GM19240 (cell line): ENCODE measurements at regions not wholly inside any gene's neighbourhood (a gene's known extent, or its start where the extent isn't known, plus 50 kb on each side); places are given as distances from the start of the nearest gene placed in this dataset.

Source experiments
- DNase-seq: peaks from one replicate; pipeline ENCODE4 v3.0.0; 2011; ENCODE audit warnings: low spot score; ENCODE audit not compliant: insufficient read length

DNA sequence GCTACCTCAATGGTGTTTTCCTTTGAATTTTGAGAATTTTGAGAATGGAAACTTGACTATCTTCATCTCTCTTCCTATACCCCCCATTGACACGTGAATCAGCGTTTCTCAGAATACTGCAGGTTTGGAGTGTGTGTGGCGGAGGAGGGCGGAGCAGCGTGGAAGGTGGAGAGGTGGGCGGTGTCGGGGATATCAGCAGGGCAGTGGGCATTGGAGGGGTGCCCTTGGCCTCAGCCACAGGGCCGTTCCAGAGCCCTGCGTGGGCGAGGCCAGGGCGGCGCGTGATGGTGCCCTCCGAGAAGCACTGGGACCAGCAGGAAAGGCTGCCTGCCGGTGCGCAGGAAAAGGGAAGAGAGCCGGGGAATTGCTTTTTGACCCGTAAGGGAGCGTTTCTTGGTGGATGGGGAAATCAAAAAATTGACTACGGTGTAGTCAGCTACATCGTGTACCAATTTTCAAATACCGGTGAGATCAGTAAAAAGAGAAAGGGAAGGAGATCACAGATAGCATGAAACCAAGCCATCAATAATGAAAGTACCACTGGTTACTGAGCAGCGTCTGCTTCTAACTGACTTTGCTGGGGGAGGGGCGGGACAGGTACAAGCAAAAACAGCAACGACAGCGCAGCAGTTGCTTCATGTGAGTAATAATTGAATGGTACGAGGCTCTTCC lies 82.7 kb upstream of the DUSP22 start:
- no peak for DNase-seq

DNA sequence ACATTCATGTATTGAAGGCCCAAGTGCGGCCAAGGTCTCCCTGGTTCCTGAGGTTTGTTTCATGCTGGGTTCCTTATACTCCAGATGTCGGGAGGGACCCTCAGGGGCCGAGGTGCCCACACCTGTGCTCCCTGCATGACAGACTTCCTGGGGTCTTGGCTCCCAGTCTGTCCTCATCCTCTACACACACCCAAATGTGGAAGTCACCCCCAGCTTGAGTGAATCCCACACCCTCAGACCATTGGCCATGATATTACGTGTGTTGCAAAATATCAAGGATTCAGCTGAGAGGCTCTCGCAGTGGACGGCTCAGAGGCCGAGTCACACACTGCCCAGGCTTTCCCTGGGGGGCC lies 82.2 kb upstream of the DUSP22 start:
- no peak for DNase-seq

- DNase-seq, result no peak
Observed at GRCh38 chr6:210778-211374, 81.4 kb upstream of the DUSP22 start.

DNA sequence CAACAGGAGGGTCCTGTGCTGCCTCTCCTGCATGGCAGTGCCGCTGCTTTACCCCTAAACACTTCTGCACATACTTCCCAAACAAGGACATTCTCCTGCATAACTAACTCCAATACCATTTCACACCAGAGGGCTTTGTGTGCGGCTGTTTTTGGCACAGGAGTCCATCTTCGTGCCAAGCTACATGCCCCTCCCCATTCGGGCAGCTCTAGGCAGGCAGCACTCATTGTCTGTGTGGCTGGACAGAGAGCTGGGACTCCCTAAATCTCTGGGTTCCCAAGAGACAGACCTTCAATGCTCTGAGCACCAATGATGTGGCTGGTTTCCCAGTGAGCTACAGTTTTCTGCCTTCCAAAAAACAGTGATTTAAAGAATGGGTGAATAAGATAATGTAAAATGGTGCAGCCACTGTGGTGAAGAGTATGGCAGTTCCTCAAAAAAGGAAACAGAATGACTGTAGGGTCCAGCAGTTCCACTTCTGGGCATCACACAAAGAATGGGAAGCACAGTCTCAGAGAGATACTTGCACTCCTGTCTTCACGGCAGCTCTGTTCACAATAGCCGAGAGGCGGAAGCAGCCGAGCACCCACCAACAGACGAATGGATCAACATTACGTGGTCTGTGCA lies 80.3 kb upstream of the DUSP22 start:
- no peak for DNase-seq

DNA sequence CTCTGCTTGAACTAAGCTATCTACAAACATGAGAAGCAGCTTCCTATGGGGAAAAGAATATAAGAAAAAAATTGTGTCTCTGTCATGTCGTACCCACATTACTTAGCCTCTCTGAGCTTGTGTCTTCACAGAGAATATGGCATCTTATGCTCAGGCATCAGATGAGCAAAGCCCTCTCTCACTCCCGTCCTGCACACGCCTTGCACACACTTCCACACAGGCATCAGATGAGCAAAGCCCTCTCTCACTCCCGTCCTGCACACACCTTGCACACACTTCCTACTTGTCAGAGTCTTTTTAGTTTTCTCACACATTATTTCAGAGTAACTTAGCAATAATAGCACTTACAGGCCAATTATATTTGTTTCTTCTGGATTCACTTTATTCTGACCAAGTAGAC lies 79.0 kb upstream of the DUSP22 start:
- no peak for DNase-seq

- no peak for DNase-seq
Observed at GRCh38 chr6:214428-214827, 77.9 kb upstream of the DUSP22 start.

GRCh38 chr6:215335-216034 lies 76.8 kb upstream of the DUSP22 start:
- DNase-seq, result no peak

GRCh38 chr6:217048-217659 lies 75.1 kb upstream of the DUSP22 start:
- DNase-seq, result no peak

DNA sequence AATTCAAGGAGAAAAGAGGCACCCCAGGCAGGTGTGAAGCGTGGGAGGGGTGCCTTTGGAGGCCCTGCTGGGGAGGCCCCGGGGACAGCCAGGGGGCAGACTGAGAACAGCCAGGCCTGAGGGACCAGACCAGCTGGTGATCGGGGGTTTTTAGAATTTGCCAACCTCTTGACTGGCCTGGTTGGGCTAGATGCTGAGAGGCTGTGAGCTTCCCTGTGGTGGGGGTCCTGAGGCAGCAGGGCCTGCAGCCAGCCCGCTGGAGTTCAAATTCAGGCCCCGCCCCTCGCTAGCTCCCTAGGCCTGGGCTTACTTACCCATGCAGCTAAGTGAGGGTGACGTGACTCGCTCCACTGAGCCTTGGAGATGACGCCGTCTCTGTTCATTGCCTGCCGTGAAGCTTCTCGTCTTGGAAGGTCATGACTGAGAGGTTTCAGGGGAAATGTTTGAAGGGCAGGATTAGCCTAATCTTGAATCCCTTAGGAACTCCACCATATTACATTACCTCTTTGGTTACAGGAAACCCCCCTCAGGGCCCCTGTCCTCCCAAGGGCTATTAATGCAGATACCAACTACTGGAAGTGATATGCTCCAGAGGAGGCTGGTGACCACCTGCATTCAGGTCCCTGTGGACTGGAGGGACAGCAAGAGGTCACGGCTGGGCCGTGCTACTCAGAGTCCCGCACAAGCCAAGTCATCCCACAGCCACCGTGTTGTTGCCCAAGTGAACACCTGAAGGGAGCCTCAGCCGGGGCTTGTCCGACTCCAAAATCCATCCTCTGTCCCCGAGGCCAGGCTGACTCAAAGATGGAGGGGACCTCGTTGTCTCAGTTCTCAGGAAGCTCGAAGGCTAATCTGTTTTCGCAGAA lies 73.9 kb upstream of the DUSP22 start:
- no peak for DNase-seq

GRCh38 chr6:219019-219570 lies 73.2 kb upstream of the DUSP22 start:
- no peak for DNase-seq

DNA sequence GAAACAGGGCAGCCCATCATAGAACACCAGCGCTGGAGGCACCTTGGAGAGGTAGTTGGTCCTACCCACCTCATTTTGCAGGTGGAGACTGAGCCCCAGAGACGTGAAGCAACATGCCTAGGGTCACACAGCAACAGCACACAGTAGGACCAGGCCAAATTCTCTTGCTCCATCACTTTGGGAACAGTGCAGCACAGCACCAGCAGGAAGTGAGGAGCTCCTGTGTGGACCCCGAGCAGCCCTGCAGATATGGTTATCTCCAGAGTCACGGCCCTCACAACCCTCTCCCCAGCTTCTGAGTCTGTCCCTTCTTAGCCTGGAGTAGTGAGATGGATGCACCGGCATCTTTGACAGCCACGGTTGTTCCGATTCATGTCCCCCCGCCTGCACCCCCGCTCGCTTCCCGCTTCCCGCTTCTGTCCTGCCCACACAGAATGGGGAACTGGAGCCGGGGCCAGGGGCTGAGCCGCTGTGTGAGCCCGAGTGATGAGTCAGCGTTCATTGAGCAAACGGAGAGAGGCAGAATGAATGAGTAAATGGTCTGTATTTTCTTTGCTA lies 72.6 kb upstream of the DUSP22 start:
- DNase-seq, result no peak

DNA sequence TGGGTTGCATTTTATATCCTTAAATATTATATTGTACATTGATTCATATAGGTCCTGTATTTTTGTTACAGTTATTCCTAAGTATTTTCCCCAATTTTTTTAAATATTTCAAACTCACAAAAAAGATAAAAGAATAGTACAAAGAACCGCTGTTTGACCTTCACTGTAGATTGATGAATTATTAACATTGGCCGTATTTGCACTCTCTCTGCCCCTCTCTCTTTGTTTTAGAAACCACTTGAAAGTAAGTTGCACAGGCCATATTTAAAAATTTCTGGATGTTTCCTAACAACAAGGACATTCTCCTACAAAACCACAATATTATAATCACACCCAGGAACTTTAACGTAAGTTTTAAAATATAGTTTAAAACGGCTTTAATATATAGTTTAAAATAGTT lies 72.0 kb upstream of the DUSP22 start:
- DNase-seq, result no peak

GRCh38 chr6:220721-221475 lies 71.4 kb upstream of the DUSP22 start:
- no peak for DNase-seq

GRCh38 chr6:221531-222349 lies 70.5 kb upstream of the DUSP22 start:
- no peak for DNase-seq

GRCh38 chr6:222468-222867 lies 69.8 kb upstream of the DUSP22 start:
- DNase-seq, result no peak

DNA sequence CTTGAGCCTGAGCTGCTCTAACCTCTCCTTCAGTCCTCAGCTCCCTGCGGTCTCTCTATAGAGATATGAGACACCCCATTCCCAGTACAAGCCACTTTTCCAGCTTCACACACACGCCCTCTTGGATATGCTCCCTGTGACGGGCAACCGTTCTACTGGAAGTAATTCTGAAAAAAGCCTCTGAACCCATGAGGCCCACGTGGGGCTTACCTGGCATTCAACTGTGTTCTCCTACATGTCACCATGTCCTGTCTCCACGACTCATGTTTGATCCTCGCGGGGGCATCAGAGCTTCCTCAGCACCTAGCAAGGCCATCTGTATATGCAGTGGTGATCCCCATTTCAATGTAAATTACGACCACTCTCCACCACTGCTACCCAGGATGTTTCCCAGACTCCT lies 69.2 kb upstream of the DUSP22 start:
- DNase-seq, result no peak

DNA sequence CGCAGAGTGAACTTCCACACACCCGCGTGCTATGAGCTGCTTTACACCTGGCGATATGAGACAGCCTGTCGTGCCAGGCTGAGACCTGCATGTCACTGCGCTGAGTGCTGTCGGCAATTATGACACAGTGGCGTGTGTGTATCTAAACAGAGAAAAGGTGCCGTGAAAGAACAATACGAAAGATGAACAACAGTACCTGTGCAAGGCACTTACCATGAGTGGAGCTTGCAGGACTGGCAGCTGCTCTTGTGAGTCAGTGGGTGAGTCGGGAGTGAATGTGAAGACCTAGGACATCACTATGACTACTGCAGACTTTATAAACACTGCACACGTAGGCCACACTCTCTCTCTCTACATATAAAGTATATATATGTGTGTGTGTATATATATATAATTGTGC lies 68.5 kb upstream of the DUSP22 start:
- no peak for DNase-seq

- DNase-seq, result no peak
Observed at GRCh38 chr6:224350-224749, 67.9 kb upstream of the DUSP22 start.
